ENCODE measurements at regions not wholly inside any gene's neighbourhood (a gene's known extent, or its start where the extent isn't known, plus 50 kb on each side); places are given as distances from the start of the nearest gene placed in this dataset.
"Not testable (repeated sequence)": the region's sequence is repeated elsewhere in the genome, so short reads cannot be mapped to it uniquely, and the experiment has no call there.

DNA sequence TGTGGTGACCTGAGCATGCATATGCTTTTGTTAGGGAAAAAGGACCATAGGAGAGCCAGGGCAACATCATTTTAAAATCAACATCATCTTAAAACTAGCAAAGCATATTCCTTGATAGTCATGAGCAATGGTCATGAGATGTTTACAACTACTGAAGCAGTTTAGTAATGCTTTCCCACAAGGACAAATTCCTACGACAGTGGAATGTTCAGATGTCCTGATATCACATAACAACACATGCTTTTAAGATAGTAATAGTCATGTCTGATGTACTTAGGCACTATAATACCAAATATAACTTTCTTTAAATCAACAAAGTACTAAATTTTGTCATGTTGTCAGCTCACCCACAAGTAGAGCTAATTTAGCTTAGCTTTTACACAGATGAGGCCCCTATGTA is 370.3 kb downstream of the HTR1B start:
- no peak overlapping the region for H3K27ac ChIP-seq
- ATAC-seq (no peak), DNase-seq (no peak)
- H3K4me3 ChIP-seq, result no peak overlapping the region
- H3K36me3 ChIP-seq, result no peaks in the 10 kb centered on the region
- peaks cover 0 to 5% (median 0%) of the 10 kb centered on the region in 12 donors for H3K4me1 ChIP-seq
- WGBS, 4 donors, result 22 to 35% (median 23%) methylated on average over 1 of the region's 1 CpG
- intact Hi-C loops (cut with DNase I), result no loop called here
- H3K27me3 ChIP-seq, result no peaks in the 10 kb centered on the region
- H3K9me3 ChIP-seq, result peaks cover 0 to 8% (median 0%) of the 10 kb centered on the region in 12 donors
- TF ChIP-seq, protein P1, sequence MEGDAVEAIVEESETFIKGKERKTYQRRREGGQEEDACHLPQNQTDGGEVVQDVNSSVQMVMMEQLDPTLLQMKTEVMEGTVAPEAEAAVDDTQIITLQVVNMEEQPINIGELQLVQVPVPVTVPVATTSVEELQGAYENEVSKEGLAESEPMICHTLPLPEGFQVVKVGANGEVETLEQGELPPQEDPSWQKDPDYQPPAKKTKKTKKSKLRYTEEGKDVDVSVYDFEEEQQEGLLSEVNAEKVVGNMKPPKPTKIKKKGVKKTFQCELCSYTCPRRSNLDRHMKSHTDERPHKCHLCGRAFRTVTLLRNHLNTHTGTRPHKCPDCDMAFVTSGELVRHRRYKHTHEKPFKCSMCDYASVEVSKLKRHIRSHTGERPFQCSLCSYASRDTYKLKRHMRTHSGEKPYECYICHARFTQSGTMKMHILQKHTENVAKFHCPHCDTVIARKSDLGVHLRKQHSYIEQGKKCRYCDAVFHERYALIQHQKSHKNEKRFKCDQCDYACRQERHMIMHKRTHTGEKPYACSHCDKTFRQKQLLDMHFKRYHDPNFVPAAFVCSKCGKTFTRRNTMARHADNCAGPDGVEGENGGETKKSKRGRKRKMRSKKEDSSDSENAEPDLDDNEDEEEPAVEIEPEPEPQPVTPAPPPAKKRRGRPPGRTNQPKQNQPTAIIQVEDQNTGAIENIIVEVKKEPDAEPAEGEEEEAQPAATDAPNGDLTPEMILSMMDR (IDR thresholded peaks at IDR 0.05), result no peak
- TF ChIP-seq POLR2A (IDR thresholded peaks at IDR 0.05), result no peak

DNA sequence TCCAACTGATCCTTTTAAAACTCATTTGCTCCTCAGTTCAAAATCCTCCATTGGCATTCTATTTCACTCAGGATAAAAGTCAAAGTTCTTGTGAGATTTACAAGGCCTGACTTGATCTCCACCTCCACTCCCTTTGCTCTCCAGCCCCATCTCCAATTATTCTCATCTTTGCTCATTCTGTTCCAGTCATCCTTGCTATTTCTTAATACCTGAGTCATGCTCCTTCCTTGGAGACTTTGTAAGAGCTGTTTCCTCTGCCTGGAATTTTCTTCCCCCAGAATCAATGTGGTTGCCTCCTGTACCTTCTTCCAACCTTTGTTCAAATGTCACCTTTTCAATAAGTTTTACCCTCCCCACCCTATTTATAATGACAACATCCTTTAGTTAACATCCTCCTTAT is 373.5 kb downstream of the HTR1B start:
- no peaks in the 10 kb centered on the region for H3K27me3 ChIP-seq
- ATAC-seq (no peak), DNase-seq (no peak)
- H3K36me3 ChIP-seq, result no peaks in the 10 kb centered on the region
- intact Hi-C loops (cut with DNase I), result no loop called here
- TF ChIP-seq POLR2A (IDR thresholded peaks at IDR 0.05), result no peak
- TF ChIP-seq, protein P1 (IDR thresholded peaks at IDR 0.05), result no peak
- no peak overlapping the region for H3K4me3 ChIP-seq
- peaks cover 0 to 8% (median 0%) of the 10 kb centered on the region in 12 donors for H3K9me3 ChIP-seq
- H3K4me1 ChIP-seq, result no peaks in the 10 kb centered on the region
- H3K27ac ChIP-seq, result no peak overlapping the region

DNA sequence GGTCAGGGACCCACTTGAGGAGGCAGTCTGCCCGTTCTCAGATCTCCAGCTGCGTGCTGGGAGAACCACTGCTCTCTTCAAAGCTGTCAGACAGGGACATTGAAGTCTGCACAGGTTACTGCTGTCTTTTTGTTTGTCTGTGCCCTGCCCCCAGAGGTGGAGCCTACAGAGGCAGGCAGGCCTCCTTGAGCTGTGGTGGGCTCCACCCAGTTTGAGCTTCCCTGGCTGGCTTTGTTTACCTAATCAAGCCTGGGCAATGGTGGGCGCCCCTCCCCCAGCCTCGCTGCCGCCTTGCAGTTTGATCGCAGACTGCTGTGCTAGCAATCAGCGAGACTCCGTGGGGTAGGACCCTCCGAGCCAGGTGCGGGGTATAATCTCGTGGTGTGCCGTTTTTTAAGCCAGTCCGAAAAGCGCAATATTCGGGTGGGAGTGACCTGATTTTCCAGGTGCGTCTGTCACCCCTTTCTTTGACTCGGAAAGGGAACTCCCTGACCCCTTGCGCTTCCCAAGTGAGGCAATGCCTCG is 375.4 kb downstream of the HTR1B start:
- H3K27ac ChIP-seq; H3K36me3 ChIP-seq; intact Hi-C loops (cut with DNase I); H3K4me1 ChIP-seq; H3K9me3 ChIP-seq; DNase-seq; ATAC-seq; H3K27me3 ChIP-seq; H3K4me3 ChIP-seq: not testable (repeated sequence)
- 90 to 94% (median 92%) methylated on average over 16 to 19 of the region's 19 CpGs for WGBS, 4 donors

DNA sequence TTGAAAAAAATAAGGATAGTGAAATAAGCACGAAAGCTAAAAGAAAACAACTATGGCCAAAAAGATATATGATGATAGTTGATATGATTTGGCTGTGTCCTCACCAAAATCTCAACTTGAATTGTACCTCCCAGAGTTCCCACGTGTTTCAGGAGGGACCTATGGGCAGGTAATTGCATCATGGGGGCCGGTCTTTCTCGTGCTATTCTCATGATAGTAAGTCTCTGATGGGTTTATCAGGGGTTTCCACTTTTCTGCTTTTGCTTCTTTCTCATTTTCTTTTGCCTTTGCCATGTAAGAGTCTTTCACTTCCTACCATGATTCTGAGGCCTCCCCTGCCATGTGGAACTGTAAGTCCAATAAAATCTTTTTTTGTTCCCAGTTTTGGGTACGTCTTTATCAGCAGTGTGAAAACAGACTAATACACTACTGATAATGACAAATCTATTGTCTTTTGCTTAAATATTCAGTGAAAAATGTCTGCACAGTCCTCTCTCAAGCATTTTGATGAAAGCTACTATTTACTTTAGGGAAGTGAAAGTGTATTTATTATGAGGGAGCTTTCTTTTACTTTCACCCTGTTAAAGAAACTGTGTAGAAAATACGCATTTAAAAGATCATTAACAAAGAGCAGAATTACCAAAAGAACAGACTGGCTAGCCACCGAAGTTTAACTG is 389.1 kb downstream of the HTR1B start:
- Histone ChIP-seq H3K36me3 (no peaks in the 10 kb centered on the region), H3K27me3 (no peaks in the 10 kb centered on the region), H3K27ac (no peak overlapping the region), H3K9me3 (peaks cover 0 to 14% (median 0%) of the 10 kb centered on the region in 12 donors), H3K4me1 (no peaks in the 10 kb centered on the region), H3K4me3 (no peak overlapping the region)
- DNase-seq (no peak), ATAC-seq (no peak)
- TF ChIP-seq, protein P1 (IDR thresholded peaks at IDR 0.05), result no peak
- TF ChIP-seq POLR2A (IDR thresholded peaks at IDR 0.05), result no peak
- WGBS, 4 donors, result 75 to 81% (median 78%) methylated on average over 7 of the region's 7 CpGs
- intact Hi-C loops (cut with DNase I), result no loop called here

DNA sequence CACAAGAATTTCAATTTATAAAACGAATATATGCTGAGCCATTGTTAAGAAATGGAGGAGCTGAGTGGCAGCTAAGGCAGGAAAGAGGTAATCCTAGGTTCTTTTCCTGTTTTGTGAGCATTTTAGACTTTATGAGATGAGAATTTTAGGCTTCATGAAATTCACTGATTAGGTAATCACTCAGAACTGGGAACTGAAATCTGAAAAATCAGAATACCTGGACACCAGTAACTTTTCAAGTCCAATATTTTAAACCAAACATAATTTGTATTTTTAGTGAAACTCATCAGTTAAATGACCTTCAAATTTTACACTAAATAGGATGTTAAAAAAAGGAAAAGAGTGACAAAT is 389.9 kb downstream of the HTR1B start:
- TF ChIP-seq POLR2A (IDR thresholded peaks at IDR 0.05), result no peak
- TF ChIP-seq, protein P1 (IDR thresholded peaks at IDR 0.05), result no peak
- intact Hi-C loops (cut with DNase I), result no loop called here
- 52 to 70% (median 64%) methylated on average over 1 of the region's 1 CpG for WGBS, 4 donors

More for the DNA sequence above, 389.9 kb downstream of the HTR1B start:
- Histone ChIP-seq H3K27me3 (no peaks in the 10 kb centered on the region), H3K4me1 (no peaks in the 10 kb centered on the region), H3K36me3 (no peaks in the 10 kb centered on the region), H3K9me3 (peaks cover 0 to 14% (median 0%) of the 10 kb centered on the region in 12 donors), H3K4me3 (no peak overlapping the region), H3K27ac (no peak overlapping the region)
- ATAC-seq, result no peak
- no peak for DNase-seq
